Erythroblast (primary cell): ENCODE measurements at regions not wholly inside any gene's neighbourhood (a gene's known extent, or its start where the extent isn't known, plus 50 kb on each side); places are given as distances from the start of the nearest gene placed in this dataset.
"Not testable (repeated sequence)": the region's sequence is repeated elsewhere in the genome, so short reads cannot be mapped to it uniquely, and the experiment has no call there.

Experiments
- DNase-seq, 2 experiments: peaks; one replicate each; lab custom pipeline; 2025; lab: John Stamatoyannopoulos, UW
- GATA1 ChIP-seq: IDR thresholded peaks from 2 replicates; pipeline ENCODE4 v1.6.1; 2011; ENCODE audit warnings: low read depth, mild to moderate bottlenecking, control low read depth, low read length, moderate library complexity
- POLR2A ChIP-seq: IDR thresholded peaks from 2 replicates; pipeline ENCODE4 v1.6.1; 2011; ENCODE audit warnings: mild to moderate bottlenecking, low read length

DNA sequence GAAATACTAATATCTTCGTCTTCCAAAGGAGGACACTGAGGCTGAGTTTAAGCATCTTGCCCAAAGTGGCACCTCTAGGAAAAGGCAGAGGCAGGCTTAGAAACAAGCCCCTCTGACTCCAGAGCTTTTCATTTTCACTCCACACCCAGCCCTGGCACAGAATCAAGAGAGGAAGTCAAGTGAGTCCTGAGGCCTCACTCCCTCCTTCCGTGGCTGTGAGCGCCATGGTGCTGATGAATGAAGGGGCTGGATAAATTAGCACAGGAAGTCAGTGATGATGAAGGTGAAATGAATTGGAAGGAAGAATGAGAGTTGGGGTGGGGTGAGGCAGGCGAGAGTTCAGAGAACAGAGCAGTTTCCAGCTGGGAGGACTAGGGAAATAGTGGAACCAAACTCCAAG, 179.3 kb downstream of the TMEM132E start:
- no peak for DNase-seq
- TF ChIP-seq GATA1 (no peak), POLR2A (no peak)

GRCh38 chr17:34758316-34758715, 178.9 kb downstream of the TMEM132E start:
- TF ChIP-seq GATA1 (no peak), POLR2A (no peak)
- no peak for DNase-seq

GRCh38 chr17:34757611-34758010, 178.2 kb downstream of the TMEM132E start:
- TF ChIP-seq GATA1 (no peak), POLR2A (no peak)
- DNase-seq = no peak

GRCh38 chr17:34757106-34757505, 177.7 kb downstream of the TMEM132E start:
- TF ChIP-seq GATA1 (no peak), POLR2A (no peak)
- no peak for DNase-seq

- no peak for DNase-seq
- TF ChIP-seq GATA1 (no peak), POLR2A (no peak)
Measured at GRCh38 chr17:34756637-34757021, 177.2 kb downstream of the TMEM132E start.

DNA sequence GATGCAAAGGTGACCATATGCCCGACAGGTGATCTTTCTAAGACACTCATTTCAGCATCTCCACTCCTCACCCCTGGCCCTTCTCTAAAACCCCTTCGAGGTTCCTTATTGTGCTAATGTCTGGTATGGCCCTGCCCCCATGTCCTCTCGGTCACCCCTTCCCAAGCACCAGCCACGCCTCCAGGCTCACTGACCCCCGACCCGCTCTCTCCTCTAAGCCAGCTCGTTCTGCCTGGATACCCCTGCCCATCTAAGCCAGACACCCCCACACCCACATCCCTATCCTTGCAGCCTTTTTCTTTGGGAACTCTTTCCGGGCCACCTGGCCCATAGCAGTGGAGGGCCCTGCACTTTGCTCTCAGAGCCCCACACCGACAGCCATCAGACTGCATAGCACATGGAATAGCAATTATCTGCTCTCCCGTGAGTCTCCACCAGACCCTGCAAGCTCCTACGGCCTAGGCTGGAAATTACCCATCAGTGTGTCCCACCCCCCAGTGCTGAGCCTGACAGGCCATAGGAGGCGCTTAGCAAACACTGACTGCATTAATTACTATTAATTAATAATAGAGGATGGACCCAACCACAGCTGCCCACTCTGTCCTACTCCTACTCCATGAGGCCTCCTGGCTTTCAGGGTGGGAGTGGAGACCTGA, 176.7 kb downstream of the TMEM132E start:
- DNase-seq = no peak
- TF ChIP-seq POLR2A = no peak
- no peak for TF ChIP-seq GATA1

- DNase-seq = no peak
- no peak for TF ChIP-seq GATA1
- no peak for TF ChIP-seq POLR2A
Measured at GRCh38 chr17:34755371-34755770, 176.0 kb downstream of the TMEM132E start.

DNA sequence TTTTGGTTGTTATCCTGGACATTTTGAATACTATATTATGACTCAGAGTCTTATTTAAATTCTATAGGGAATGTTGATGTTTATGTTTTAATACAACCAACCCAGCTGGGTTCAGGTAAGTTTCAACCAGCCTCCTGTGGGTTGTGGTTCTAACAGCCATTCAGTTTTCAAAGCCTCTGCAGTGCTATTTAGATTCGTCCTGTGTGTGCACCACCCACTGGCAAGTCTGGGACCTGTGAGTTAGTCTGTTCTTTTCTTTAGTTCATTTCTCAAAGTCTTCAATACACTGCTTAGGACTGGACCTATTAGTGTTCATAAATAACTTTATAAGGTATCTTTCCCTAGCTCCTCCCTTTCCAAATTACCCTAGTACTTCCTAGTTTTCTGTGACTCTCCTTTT, 170.6 kb downstream of the TMEM132E start:
- TF ChIP-seq GATA1 (no peak), POLR2A (no peak)
- DNase-seq = no peak

DNA sequence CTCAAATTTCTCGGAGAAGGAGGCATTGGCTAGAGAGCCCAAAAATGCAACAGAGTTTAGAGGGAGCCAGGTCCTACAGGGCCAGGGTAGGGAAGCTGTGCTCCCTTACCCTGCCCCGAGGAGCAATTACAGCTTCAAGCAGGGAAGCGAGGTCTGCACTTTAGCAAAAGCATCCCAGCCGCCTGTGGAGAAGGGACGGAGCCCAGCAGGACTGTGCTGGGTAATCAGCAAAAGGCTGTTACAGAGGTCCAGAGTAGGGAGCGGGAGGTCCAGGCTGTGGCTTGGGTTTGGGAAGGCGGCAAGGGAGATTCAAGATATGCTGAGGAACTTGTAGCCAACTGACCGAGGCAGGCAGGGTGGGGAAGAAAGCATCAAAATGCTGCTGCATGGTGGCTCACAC, 162.6 kb downstream of the TMEM132E start:
- no peak for DNase-seq

DNA sequence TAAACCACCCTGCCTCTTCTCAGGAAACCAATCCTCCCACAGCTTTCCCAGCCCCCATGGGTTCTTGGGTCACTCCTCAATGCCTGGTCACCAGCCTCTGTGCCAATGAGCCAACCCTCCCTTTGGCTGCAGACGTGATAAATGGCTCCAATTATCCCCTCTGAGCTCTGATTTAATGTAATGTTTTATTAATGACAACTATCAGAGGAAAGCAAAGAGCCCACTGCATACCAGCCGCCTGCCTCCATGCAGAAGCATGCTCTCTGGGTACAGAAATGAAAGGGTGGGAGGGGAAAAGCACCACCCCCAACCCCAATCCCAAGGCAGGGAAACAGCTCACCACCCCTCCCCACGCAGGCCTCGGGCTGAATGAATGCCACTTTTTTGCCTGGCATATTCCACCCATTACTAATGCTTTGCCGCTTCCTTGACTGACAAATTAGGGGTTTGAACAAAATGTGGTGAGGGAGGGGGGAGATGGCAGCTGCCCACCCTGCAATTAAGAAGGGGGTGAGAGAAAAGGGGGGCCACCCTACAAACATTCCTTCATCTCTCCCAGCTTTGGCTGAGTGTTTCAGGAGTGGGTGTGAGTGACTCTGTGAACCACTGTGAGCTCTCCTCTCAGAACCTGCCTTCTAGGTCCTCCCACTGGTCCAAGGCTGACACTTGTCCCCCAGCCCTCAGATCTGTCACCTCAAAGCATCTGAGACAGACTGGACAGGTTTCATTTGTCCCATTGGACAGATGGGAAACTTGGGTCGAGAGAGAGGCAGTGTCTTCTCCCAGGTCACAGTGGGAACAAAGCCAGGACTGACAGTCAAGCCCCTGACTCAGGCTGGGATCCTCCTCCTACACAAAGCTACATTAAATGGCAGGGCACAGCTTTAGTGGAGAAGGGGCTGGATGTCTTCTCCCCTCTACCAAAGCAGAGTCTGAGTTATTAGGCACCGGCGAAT, 161.5 kb downstream of the TMEM132E start:
- TF ChIP-seq POLR2A = no peak
- TF ChIP-seq GATA1 = no peak
- no peak for DNase-seq

More for the DNA sequence above, 162.6 kb downstream of the TMEM132E start:
- TF ChIP-seq POLR2A (no peak), GATA1 (no peak)

- DNase-seq = no peak
- TF ChIP-seq GATA1 (no peak), POLR2A (no peak)
Measured at GRCh38 chr17:34739386-34739785, 160.0 kb downstream of the TMEM132E start.

GRCh38 chr17:34737673-34738072, 158.3 kb downstream of the TMEM132E start:
- not testable (repeated sequence) for DNase-seq

GRCh38 chr17:34736611-34737010, 157.2 kb downstream of the TMEM132E start:
- DNase-seq = no peak
- TF ChIP-seq GATA1 (no peak), POLR2A (no peak)

DNA sequence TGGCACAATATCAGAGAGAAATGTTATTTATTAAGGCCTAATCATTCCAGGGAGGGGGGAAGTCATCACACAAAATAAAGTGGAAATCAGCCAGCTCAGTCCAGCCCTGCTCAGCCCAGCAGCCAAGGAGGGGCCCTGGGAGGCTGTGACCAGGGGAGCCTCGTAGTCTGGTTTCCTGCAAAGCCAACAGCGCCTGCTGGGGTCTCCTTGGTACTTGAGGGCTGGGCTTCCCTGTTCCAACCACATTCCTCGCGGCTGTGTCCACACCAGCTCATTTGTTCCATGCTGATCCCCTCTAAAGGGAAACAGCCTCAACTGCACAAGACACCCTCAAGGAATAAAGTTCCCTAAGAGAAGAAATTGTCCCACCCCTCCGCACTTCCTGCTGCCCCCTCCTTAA, 154.0 kb downstream of the TMEM132E start:
- no peak for TF ChIP-seq POLR2A
- no peak for TF ChIP-seq GATA1

More for the DNA sequence above, 154.0 kb downstream of the TMEM132E start:
- no peak for DNase-seq
